ENCODE measurements at regions not wholly inside any gene's neighbourhood (a gene's known extent, or its start where the extent isn't known, plus 50 kb on each side); places are given as distances from the start of the nearest gene placed in this dataset.

GRCh38 chr6:103720393-103720792 lies 1139.3 kb downstream of the HACE1 start (continued):
- TF ChIP-seq THAP7 (CRISPR knock-in tag; IDR thresholded peaks at IDR 0.05), result no peak

- POLR2A ChIA-PET, result no interaction called here
Observed at GRCh38 chr6:103719545-103719944, 1140.2 kb downstream of the HACE1 start.

GRCh38 chr6:103715269-103715668 lies 1144.5 kb downstream of the HACE1 start:
- ATAC-seq, result no peak
- no peaks in the 10 kb centered on the region for H3K9me3 ChIP-seq (ENCODE audit: low read length)
- H3K27ac ChIP-seq (ENCODE audit: extremely low read length, insufficient read depth, low read length), result no peak overlapping the region
- in situ Hi-C loops (cut with HindIII; ENCODE audit: extremely low pct_ligation_motif_present, low pct_unique_long_range_greater_than_20kb), result no loop called here
- no peak overlapping the region for H2AFZ ChIP-seq (ENCODE audit: low read length)
- ChIA-PET CTCF (ENCODE audit: low intra/inter-chr PET ratio, low total read pairs) (no interaction called here), POLR2A (no interaction called here)
- H4K20me1 ChIP-seq (ENCODE audit: insufficient read depth, low read length), result no peaks in the 10 kb centered on the region
- no peak overlapping the region for H3K9ac ChIP-seq (ENCODE audit: insufficient read depth, low read depth, low read length)
- H3K4me1 ChIP-seq (ENCODE audit: insufficient read depth, low read length), result no peaks in the 10 kb centered on the region
- no peaks in the 10 kb centered on the region for H3K27me3 ChIP-seq (ENCODE audit: control insufficient read depth in 1 of 2, insufficient read depth in 2 of 2, low read length in 2 of 2)
- DNase-seq (ENCODE audit: low spot score), result no peak
- no peaks in the 10 kb centered on the region for H3K79me2 ChIP-seq (ENCODE audit: insufficient read depth, low read length)
- H3K4me3 ChIP-seq (replicated peaks in 1 of 3; ENCODE audit: insufficient read depth in 1 of 3, low read depth in 2 of 3, low read length in 3 of 3), result no peak overlapping the region
- BruUV-seq (replicated peaks), result no TSS peak
- 12% methylated on average over 2 of the region's 2 CpGs for WGBS (ENCODE audit: low lambda C conversion rate)
- intact Hi-C loops (cut with micrococcal nuclease; ENCODE audit: unreplicated experiment), result no loop called here
- no peak overlapping the region for H3K4me2 ChIP-seq (ENCODE audit: low read depth, low read length)
- FAIRE-seq, result no peak
- H3K36me3 ChIP-seq (replicated peaks in 1 of 2; ENCODE audit: control insufficient read depth in 1 of 2, insufficient read depth in 2 of 2, low read length in 2 of 2), result no peaks in the 10 kb centered on the region
- no peak for TF ChIP-seq DPF2 (CRISPR knock-in tag; IDR thresholded peaks at IDR 0.05; ENCODE audit: borderline replicate concordance, low read depth)
- TF ChIP-seq ZNF879 (CRISPR knock-in tag; IDR thresholded peaks at IDR 0.05), result no peak
- TF ChIP-seq ZNF672 (CRISPR knock-in tag; IDR thresholded peaks at IDR 0.05), result no peak
- no peak for TF ChIP-seq PREB (CRISPR knock-in tag; IDR thresholded peaks at IDR 0.05)
- TF ChIP-seq SMAD1 (CRISPR knock-in tag; IDR thresholded peaks at IDR 0.05; ENCODE audit: borderline replicate concordance, low read depth), result no peak
- no peak for TF ChIP-seq ZNF709 (CRISPR knock-in tag; IDR thresholded peaks at IDR 0.05)
- TF ChIP-seq PAXIP1 (CRISPR knock-in tag; conservative IDR thresholded peaks at IDR 0.05), result no peak

More at GRCh38 chr6:103719545-103719944, 1140.2 kb downstream of the HACE1 start:
- FAIRE-seq (no peak), DNase-seq (ENCODE audit: low spot score) (no peak), ATAC-seq (no peak)
- no TSS peak for BruUV-seq (replicated peaks)
- no peaks in the 10 kb centered on the region for H3K79me2 ChIP-seq (ENCODE audit: insufficient read depth, low read length)
- in situ Hi-C loops (cut with HindIII; ENCODE audit: extremely low pct_ligation_motif_present, low pct_unique_long_range_greater_than_20kb), result no loop called here
- no peak overlapping the region for H3K9ac ChIP-seq (ENCODE audit: insufficient read depth, low read depth, low read length)
- no peaks in the 10 kb centered on the region for H3K27me3 ChIP-seq (ENCODE audit: control insufficient read depth in 1 of 2, insufficient read depth in 2 of 2, low read length in 2 of 2)
- H3K9me3 ChIP-seq (ENCODE audit: low read length), result no peaks in the 10 kb centered on the region
- H3K4me1 ChIP-seq (ENCODE audit: insufficient read depth, low read length), result no peaks in the 10 kb centered on the region
- H3K27ac ChIP-seq (ENCODE audit: extremely low read length, insufficient read depth, low read length), result no peak overlapping the region
- H2AFZ ChIP-seq (ENCODE audit: low read length), result no peak overlapping the region
- no peaks in the 10 kb centered on the region for H3K36me3 ChIP-seq (replicated peaks in 1 of 2; ENCODE audit: control insufficient read depth in 1 of 2, insufficient read depth in 2 of 2, low read length in 2 of 2)
- no peak for TF ChIP-seq ZFP41 (CRISPR knock-in tag; IDR thresholded peaks at IDR 0.05; ENCODE audit: borderline replicate concordance)
- TF ChIP-seq ZNF224 (CRISPR knock-in tag; IDR thresholded peaks at IDR 0.05), result no peak
- TF ChIP-seq IKZF5 (CRISPR knock-in tag; IDR thresholded peaks at IDR 0.05), result no peak
- no peak overlapping the region for H3K4me3 ChIP-seq (replicated peaks in 1 of 3; ENCODE audit: insufficient read depth in 1 of 3, low read depth in 2 of 3, low read length in 3 of 3)
- intact Hi-C loops (cut with micrococcal nuclease; ENCODE audit: unreplicated experiment), result no loop called here
- H3K4me2 ChIP-seq (ENCODE audit: low read depth, low read length), result no peak overlapping the region
- CTCF ChIA-PET (ENCODE audit: low intra/inter-chr PET ratio, low total read pairs), result no interaction called here
- H4K20me1 ChIP-seq (ENCODE audit: insufficient read depth, low read length), result no peaks in the 10 kb centered on the region

All from HepG2 (cell line).